NCI-H748 (cell line): ENCODE measurements at regions not wholly inside any gene's neighbourhood (a gene's known extent, or its start where the extent isn't known, plus 50 kb on each side); places are given as distances from the start of the nearest gene placed in this dataset.
"Not testable (repeated sequence)": the region's sequence is repeated elsewhere in the genome, so short reads cannot be mapped to it uniquely, and the experiment has no call there.

Experiments used
- DNase-seq: peaks from one replicate; lab custom pipeline; 2025; ENCODE audit not compliant: unreplicated experiment; lab: John Stamatoyannopoulos, UW

GRCh38 chr5:87756951-87757350 is 344.2 kb upstream of the CCNH start:
- DNase-seq, result no peak

DNA sequence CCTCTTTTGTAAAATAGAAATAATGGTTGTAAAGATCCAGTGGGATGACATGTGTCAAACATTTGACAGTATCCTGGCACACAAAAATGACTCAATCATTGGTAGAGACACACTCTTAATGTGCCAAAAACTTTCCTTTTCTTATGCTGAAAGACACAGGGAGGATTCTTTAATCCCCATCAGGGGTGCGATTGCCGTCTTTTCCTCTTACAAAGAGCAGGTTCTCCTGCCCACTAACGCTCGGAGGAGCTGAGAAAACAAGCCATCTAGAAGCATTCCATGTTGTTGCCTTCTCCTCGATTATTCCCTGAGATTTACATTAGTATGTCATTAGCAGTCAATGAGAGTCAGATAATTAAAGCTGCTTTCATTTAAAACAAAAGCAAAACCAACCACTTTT is 342.6 kb upstream of the CCNH start:
- no peak for DNase-seq

GRCh38 chr5:87754009-87754757 is 341.5 kb upstream of the CCNH start:
- peak; percentile 54 for DNase-seq

GRCh38 chr5:87752362-87752761 is 339.6 kb upstream of the CCNH start:
- DNase-seq, result no peak

- no peak for DNase-seq
Observed at GRCh38 chr5:87751824-87752223, 339.1 kb upstream of the CCNH start.

- DNase-seq, result peak; percentile 3
Observed at GRCh38 chr5:87746891-87747377, 334.2 kb upstream of the CCNH start.

DNA sequence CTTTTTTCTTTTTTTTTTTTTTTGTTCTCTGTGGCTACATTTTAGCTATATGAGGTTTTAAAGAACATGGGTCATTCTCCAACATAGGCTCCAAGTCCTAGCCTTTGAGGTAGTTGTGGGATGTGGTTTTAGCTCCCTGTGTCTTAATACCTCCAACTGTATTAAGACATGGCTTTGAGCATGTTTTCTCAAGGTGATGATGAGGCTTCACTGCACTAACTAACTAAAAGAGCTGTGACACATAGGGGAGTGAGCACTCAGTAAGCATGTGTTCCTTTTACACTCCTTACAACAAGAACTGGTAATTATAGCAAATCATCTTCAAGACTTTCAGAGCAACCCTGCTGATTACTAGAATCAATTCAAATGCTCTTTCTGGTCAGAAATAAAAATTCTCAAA is 333.6 kb upstream of the CCNH start:
- DNase-seq, result no peak

- DNase-seq, result peak; percentile 6
Observed at GRCh38 chr5:87741881-87742280, 329.2 kb upstream of the CCNH start.

GRCh38 chr5:87735923-87736322 is 323.2 kb upstream of the CCNH start:
- DNase-seq, result no peak

GRCh38 chr5:87733897-87734296 is 321.2 kb upstream of the CCNH start:
- no peak for DNase-seq

DNA sequence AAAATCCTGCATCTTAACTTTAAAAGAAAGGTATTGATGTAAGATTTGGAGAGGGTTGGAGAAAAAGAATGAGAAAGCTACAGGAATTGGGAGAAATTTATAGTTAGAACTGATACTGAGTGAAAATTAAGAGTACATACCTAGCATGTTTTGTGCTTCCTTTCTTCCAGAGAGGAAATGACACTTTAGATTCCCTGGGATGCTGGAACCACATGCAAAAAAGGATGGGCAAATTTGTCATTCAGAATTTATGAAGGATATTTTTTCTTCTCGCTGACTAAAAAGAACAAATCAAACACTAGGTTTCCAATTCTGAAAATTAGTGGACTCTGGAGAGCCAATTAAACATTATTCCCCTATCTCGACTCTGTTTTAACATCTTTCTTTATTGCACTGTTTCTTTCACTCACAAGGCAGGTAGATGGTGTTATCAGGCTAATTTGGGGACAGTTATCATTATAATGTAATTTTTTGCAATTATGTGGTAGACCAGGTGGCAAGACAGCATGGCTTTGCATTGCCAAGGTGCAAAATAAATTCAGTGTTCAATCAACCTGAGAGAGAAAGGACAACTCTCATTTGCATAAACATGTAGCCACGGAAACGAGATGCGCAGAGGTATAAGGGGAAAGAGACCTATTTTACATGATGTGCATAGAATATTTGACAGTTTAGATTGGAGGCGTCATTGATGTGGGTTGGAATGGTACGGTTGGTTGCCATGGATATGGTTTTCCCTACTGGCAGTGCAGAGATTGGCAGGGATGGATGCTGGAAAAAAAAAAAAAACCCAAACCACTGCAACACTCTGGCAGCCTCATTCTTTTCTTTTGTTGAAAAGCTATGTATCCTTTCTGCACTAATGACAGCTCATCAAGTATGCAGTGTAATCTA is 320.4 kb upstream of the CCNH start:
- DNase-seq, result peak; percentile 42

GRCh38 chr5:87729781-87730180 is 317.1 kb upstream of the CCNH start:
- no peak for DNase-seq

GRCh38 chr5:87722286-87722685 is 309.6 kb upstream of the CCNH start:
- no peak for DNase-seq

- not testable (repeated sequence) for DNase-seq
Observed at GRCh38 chr5:87718224-87718925, 305.6 kb upstream of the CCNH start.

DNA sequence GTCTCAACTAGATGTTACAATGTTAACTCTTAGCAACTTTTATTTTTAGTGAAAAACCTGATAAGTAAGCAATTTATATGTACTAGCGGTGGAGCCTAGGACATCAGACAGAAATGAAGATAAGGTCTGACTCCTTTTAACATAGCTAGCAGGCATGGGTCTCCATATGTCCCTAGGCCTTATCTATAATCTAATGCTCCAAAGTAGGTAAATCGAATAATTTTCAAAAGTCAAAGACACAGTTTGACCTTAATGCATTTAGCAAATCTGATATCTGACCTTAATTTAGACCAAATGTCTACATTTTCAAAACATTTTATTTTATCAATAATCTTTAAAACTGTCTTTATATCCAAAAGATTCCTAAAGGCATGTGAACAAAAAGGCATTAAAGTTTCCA is 305.0 kb upstream of the CCNH start:
- no peak for DNase-seq

DNA sequence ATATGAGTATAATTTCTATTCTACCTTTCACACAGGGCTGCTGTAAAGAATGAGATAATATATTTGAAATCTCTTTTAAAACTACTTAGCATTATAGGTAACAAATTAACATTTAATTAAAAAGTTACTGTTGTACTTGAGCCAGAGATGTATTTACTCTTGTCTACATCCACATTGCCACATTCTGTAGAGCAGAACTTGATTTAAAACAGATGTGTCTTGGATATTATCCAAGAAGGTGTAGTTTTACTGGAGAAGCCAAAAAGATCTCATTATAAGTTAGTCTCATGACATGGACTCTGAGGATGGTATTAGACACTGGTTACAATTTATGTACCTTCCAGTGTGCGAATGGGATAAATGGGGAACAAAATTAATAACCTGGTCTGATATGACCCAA is 293.1 kb upstream of the CCNH start:
- DNase-seq, result no peak

GRCh38 chr5:87686975-87687374 is 274.2 kb upstream of the CCNH start:
- DNase-seq, result no peak

- DNase-seq, result no peak
Observed at GRCh38 chr5:87686018-87686417, 273.3 kb upstream of the CCNH start.

GRCh38 chr5:87674235-87674634 is 261.5 kb upstream of the CCNH start:
- peak; percentile 47 for DNase-seq

- DNase-seq, result no peak
Observed at GRCh38 chr5:87671146-87671545, 258.4 kb upstream of the CCNH start.

GRCh38 chr5:87665166-87665565 is 252.4 kb upstream of the CCNH start:
- DNase-seq, result no peak
